Kidney epithelial cell (primary cell): ENCODE measurements at regions not wholly inside any gene's neighbourhood (a gene's known extent, or its start where the extent isn't known, plus 50 kb on each side); places are given as distances from the start of the nearest gene placed in this dataset.

ENCODE experiments used
- DNase-seq: peaks from one replicate; pipeline ENCODE4 v3.0.0-alpha.2; 2010; ENCODE audit warnings: low read depth
- H3K27me3 ChIP-seq: 2 replicates; pipeline ENCODE4 v1.6.0; 2011; ENCODE audit warnings: low read length; ENCODE audit not compliant: control insufficient read depth, insufficient read depth
- H3K36me3 ChIP-seq: 2 replicates; pipeline ENCODE4 v1.5.1; 2011; ENCODE audit warnings: low read length; ENCODE audit not compliant: control insufficient read depth, insufficient read depth
- H3K4me3 ChIP-seq: 2 replicates; pipeline ENCODE4 v1.5.1; 2011; ENCODE audit warnings: low read depth, mild to moderate bottlenecking, control low read depth, low read length
- TF ChIP-seq, protein P1 (sequence below): IDR thresholded peaks from 2 replicates; pipeline ENCODE4 v1.5.1; 2011; ENCODE audit warnings: mild to moderate bottlenecking, moderate library complexity, low read length, control low read depth, inconsistent platforms; ENCODE audit not compliant: insufficient read depth, poor library complexity, severe bottlenecking

DNA sequence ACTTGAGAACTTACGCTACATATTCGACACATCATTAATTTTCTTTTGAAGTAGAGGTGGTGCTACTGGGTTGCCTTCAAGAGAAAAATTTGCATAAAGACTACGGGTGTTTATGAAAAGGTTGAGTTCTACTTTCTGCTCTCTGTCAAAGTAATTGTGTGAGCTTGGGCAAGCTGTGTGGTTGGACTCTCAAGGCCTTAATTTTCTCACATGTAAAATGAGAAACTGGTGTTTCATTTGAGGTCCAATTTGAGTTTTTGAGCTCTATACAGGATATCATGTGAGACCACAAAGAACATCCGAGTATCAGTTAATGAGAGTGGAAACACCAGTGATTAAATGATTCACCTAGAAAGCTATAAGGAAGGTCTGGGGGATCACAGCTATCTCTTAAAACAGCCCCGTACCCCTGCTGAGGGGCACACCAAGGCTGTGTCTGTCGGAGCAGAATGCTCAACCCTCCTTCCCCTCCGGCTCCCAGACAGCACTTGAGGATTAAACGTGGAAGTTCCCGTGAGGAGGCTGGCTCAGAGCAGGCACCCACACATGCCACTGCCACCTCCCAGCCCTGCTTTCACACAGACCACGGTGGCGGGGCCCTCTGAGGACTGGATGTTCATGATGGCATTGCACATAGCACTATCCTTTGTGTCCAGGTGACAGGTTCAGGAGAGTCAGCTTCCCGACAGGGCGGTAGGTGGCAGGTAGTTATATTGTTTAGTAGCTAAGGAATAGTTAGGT, 191.8 kb downstream of the RNF144A start:
- Histone ChIP-seq H3K36me3 (no peaks in the 10 kb centered on the region), H3K4me3 (no peak overlapping the region), H3K27me3 (no peaks in the 10 kb centered on the region)
- DNase-seq = no peak
- TF ChIP-seq, protein P1, sequence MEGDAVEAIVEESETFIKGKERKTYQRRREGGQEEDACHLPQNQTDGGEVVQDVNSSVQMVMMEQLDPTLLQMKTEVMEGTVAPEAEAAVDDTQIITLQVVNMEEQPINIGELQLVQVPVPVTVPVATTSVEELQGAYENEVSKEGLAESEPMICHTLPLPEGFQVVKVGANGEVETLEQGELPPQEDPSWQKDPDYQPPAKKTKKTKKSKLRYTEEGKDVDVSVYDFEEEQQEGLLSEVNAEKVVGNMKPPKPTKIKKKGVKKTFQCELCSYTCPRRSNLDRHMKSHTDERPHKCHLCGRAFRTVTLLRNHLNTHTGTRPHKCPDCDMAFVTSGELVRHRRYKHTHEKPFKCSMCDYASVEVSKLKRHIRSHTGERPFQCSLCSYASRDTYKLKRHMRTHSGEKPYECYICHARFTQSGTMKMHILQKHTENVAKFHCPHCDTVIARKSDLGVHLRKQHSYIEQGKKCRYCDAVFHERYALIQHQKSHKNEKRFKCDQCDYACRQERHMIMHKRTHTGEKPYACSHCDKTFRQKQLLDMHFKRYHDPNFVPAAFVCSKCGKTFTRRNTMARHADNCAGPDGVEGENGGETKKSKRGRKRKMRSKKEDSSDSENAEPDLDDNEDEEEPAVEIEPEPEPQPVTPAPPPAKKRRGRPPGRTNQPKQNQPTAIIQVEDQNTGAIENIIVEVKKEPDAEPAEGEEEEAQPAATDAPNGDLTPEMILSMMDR = no peak

DNA sequence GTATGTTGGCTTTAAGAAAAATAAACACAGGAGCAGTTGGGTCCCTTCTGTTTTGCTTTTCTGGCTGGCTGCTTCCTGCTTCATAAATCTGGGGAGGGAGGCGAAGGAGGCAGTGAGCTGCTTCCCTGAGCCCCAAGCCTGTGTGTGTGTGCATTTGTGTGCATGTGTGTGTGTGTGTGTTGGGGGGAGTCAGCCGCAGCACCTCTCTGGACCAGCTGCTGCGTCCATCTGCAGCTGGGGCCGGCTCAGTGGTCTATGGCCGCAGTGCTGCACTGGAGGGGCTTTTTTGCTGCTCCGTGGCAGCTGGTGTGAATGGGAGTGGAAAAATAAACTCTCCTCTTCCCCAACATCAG, 192.3 kb downstream of the RNF144A start:
- DNase-seq = no peak
- Histone ChIP-seq H3K36me3 (no peaks in the 10 kb centered on the region), H3K27me3 (no peaks in the 10 kb centered on the region), H3K4me3 (no peak overlapping the region)
- TF ChIP-seq, protein P1 = no peak

DNA sequence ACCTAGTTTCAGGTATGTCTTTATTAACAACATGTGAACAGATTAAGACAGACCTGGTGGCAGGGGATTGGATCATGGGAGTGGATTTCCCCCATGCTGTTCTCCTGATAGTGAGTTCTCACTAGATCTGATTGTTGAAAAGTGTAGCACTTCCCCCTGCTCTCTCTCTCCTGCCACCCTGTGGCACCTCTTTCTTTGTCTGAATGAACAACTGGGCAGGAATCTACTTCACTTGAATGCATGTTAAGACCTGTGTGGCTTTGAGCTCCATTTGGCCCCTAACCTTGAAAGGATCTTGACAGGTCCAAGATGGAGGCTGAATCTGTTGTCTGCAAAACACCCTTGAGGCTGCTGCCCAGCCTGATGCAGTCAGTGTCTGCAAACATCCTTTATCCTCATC, 194.4 kb downstream of the RNF144A start:
- Histone ChIP-seq H3K27me3 (no peaks in the 10 kb centered on the region), H3K36me3 (no peaks in the 10 kb centered on the region), H3K4me3 (no peak overlapping the region)
- no peak for DNase-seq
- TF ChIP-seq, protein P1 = peak; percentile 29

DNA sequence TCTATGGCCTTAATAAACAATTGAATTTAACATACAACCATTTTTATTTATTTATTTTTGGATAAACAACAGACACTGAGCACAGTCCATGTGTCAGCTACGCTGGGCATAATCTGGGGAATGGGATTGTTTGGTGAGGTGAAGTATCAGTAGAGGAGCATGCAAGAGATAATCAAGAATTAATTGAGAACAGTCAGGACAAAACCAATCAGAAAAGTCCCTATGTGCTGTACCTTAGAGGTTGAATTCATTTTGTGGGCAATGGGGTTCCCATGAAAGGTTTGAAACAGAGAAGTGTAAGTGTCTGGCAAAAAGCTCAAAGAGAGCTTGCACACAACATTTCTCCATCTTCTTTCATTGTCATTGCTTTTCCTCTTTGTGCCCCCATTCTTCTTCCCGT, 198.2 kb downstream of the RNF144A start:
- Histone ChIP-seq H3K27me3 (no peaks in the 10 kb centered on the region), H3K4me3 (no peak overlapping the region), H3K36me3 (no peaks in the 10 kb centered on the region)
- no peak for DNase-seq
- TF ChIP-seq, protein P1 = no peak

DNA sequence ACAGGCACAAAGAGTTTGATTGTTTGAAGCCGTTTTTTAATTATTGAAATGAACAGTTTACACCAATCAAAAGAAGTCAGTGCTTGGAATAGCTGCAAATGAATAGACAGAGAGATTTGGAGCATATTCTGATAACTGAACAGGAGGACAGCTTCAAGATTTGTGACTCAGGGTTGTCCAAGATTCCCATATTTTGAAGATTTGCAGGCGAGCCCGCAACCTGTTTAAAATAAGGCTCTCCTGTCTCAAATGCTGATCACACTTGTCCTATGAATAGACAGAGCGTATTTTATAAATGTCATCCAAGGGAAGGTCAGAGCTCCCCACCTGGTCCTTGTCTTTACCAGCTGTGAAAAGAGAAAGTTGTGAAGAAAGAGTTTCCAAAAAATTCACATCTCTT, 198.7 kb downstream of the RNF144A start:
- H3K36me3 ChIP-seq = no peaks in the 10 kb centered on the region
- TF ChIP-seq, protein P1 = no peak
- no peaks in the 10 kb centered on the region for H3K27me3 ChIP-seq
- no peak overlapping the region for H3K4me3 ChIP-seq
- no peak for DNase-seq

DNA sequence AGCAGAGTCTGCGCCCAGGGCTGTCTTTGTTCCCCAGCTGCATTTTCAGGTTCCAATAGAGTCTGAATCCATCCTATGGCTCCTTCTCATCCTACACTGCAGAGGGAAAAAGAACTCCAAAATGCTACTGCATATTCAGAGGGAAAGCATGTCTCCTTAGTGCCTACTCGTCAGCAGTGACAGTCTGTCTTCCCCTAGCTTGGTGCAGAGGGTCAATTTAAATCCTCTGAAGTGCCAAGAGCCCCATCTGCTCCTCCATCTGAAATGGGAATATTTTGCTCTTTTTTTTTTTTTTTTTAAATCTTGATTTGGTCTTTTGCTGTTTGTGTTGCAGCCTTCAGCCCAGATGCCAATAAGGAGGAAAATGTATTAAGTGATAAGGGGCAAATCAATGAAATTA, 199.3 kb downstream of the RNF144A start:
- H3K27me3 ChIP-seq = no peaks in the 10 kb centered on the region
- TF ChIP-seq, protein P1 = no peak
- DNase-seq = no peak

More for the DNA sequence above, 199.3 kb downstream of the RNF144A start:
- H3K4me3 ChIP-seq = no peak overlapping the region
- no peaks in the 10 kb centered on the region for H3K36me3 ChIP-seq
